A673 (cell line): ENCODE measurements at regions not wholly inside any gene's neighbourhood (a gene's known extent, or its start where the extent isn't known, plus 50 kb on each side); places are given as distances from the start of the nearest gene placed in this dataset.

Source experiments
- BruUV-seq: library from RNA; stranded (reverse); fragments of 400-500 nt; replicated peaks from 2 replicates; lab custom pipeline; 2021; lab: Mats Ljungman, UMichigan
- CTCF ChIA-PET: fragments of 300-600 bp; sonication (Branson Sonifier 250); formaldehyde crosslinking; loops from one replicate; lab custom pipeline; 2022; ENCODE audit warnings: antibody characterized with exemption; lab: Charles Lee
- POLR2A ChIA-PET: fragments of 300-600 bp; sonication (Branson Sonifier 250); formaldehyde crosslinking; loops from one replicate; lab custom pipeline; 2022; ENCODE audit warnings: antibody characterized with exemption; ENCODE audit not compliant: low non-redundant PET; lab: Charles Lee
- DNase-seq: peaks from one replicate; pipeline ENCODE4 v3.0.0-alpha.2; 2015; ENCODE audit warnings: low spot score
- H3K27ac ChIP-seq: fragments of 200-600 bp; sonication (generic); 2 replicates; pipeline ENCODE4 v1.5.1; 2016; ENCODE audit warnings: mixed run types, low read depth, mild to moderate bottlenecking, mixed read lengths, antibody characterized with exemption, low read length; ENCODE audit not compliant: poor library complexity, severe bottlenecking
- H3K27me3 ChIP-seq: fragments of 200-600 bp; sonication (generic); replicated peaks from 2 replicates; pipeline ENCODE4 v1.6.1; 2017; ENCODE audit warnings: mixed run types, low read depth, mild to moderate bottlenecking, mixed read lengths, antibody characterized with exemption, low read length; ENCODE audit not compliant: insufficient read depth, poor library complexity
- H3K36me3 ChIP-seq: fragments of 200-600 bp; sonication (generic); 2 replicates; pipeline ENCODE4 v1.6.1; 2016; ENCODE audit warnings: mixed run types, mild to moderate bottlenecking, mixed read lengths, antibody characterized with exemption, low read length; ENCODE audit not compliant: insufficient read depth, poor library complexity, severe bottlenecking
- H3K4me1 ChIP-seq: fragments of 200-600 bp; sonication (generic); 2 replicates; pipeline ENCODE4 v1.6.1; 2017; ENCODE audit warnings: mixed run types, mild to moderate bottlenecking, mixed read lengths, antibody characterized with exemption, low read length; ENCODE audit not compliant: insufficient read depth, poor library complexity, severe bottlenecking
- H3K4me3 ChIP-seq: fragments of 200-600 bp; sonication (generic); 2 replicates; pipeline ENCODE4 v1.5.1; 2016; ENCODE audit warnings: low read depth, mixed run types, mild to moderate bottlenecking, mixed read lengths, low read length; ENCODE audit not compliant: poor library complexity, severe bottlenecking
- H3K9me3 ChIP-seq: fragments of 200-600 bp; sonication (generic); 2 replicates; pipeline ENCODE4 v1.6.1; 2016; ENCODE audit warnings: mixed run types, low read depth, mild to moderate bottlenecking, mixed read lengths, antibody characterized with exemption, low read length; ENCODE audit not compliant: poor library complexity, severe bottlenecking
- CTCF ChIP-seq: fragments of 300-800, 200-600 bp; sonication (generic); conservative IDR thresholded peaks from 2 replicates; pipeline ENCODE4 v1.5.1; 2017; ENCODE audit warnings: low read depth, mild to moderate bottlenecking, antibody characterized with exemption, low read length, moderate library complexity, mixed read lengths
- EZH2 ChIP-seq: fragments of 200-600 bp; sonication (generic); IDR thresholded peaks from 2 replicates; pipeline ENCODE4 v1.6.1; 2017; ENCODE audit warnings: borderline replicate concordance, low read depth, mild to moderate bottlenecking, mixed read lengths, antibody characterized with exemption, low read length; ENCODE audit not compliant: poor library complexity, severe bottlenecking
- intact Hi-C: fragments of 100-400 bp; cut with micrococcal nuclease; formaldehyde crosslinking; loops from one replicate; pipeline ENCODE4 v1.10.0; 2022; ENCODE audit not compliant: unreplicated experiment

GRCh38 chr12:90027041-90027440, 318.4 kb upstream of the ATP2B1 start:
- Histone ChIP-seq H3K9me3 (no peaks in the 10 kb centered on the region), H3K4me3 (no peak overlapping the region), H3K27ac (no peak overlapping the region), H3K36me3 (no peaks in the 10 kb centered on the region), H3K27me3 (no peaks in the 10 kb centered on the region), H3K4me1 (peaks cover 22% of the 10 kb centered on the region)
- DNase-seq, result no peak
- intact Hi-C loops, result no loop called here
- TF ChIP-seq CTCF (no peak), EZH2 (no peak)
- no TSS peak for BruUV-seq
- ChIA-PET CTCF (no interaction called here), POLR2A (no interaction called here)

GRCh38 chr12:90026516-90026915, 317.9 kb upstream of the ATP2B1 start:
- no peak for TF ChIP-seq EZH2
- TF ChIP-seq CTCF, result no peak
- intact Hi-C loops, result no loop called here
- Histone ChIP-seq H3K36me3 (no peaks in the 10 kb centered on the region), H3K9me3 (no peaks in the 10 kb centered on the region), H3K4me1 (peaks cover 22% of the 10 kb centered on the region), H3K27ac (no peak overlapping the region), H3K4me3 (no peak overlapping the region), H3K27me3 (no peaks in the 10 kb centered on the region)
- CTCF ChIA-PET, result no interaction called here
- BruUV-seq, result no TSS peak
- DNase-seq, result no peak
- POLR2A ChIA-PET, result no interaction called here

GRCh38 chr12:90024262-90024661, 315.6 kb upstream of the ATP2B1 start:
- no peak for TF ChIP-seq EZH2
- no peak for TF ChIP-seq CTCF
- intact Hi-C loops, result no loop called here
- DNase-seq, result no peak
- Histone ChIP-seq H3K4me1 (peaks cover 16% of the 10 kb centered on the region), H3K4me3 (no peak overlapping the region), H3K27ac (no peak overlapping the region), H3K36me3 (no peaks in the 10 kb centered on the region), H3K9me3 (no peaks in the 10 kb centered on the region), H3K27me3 (no peaks in the 10 kb centered on the region)
- CTCF ChIA-PET, result no interaction called here
- no TSS peak for BruUV-seq
- POLR2A ChIA-PET, result no interaction called here
